Esophagus squamous epithelium (tissue), 5 donors: ENCODE measurements at regions not wholly inside any gene's neighbourhood (a gene's known extent, or its start where the extent isn't known, plus 50 kb on each side); places are given as distances from the start of the nearest gene placed in this dataset.

ENCODE experiments used
- DNase-seq: peaks from one replicate; lab custom pipeline; 2025; lab: John Stamatoyannopoulos, UW
- H3K27ac ChIP-seq, 4 donors: fragments of 200-600 bp; sonication (generic); one replicate each; pipeline ENCODE4 v1.5.1; 2016 to 2019; ENCODE audit warnings: mild to moderate bottlenecking in 1 of 4
- H3K27me3 ChIP-seq, 4 donors: fragments of 200-600 bp; sonication (generic); 1 replicate in 3 of 4; 2 replicates in 1 of 4; pipeline versions ENCODE4 v1.5.1 to v1.6.0; 2017 to 2021; ENCODE audit warnings: antibody characterized with exemption in 1 of 4
- H3K36me3 ChIP-seq, 3 donors: fragments of 200-600 bp; sonication (generic); one replicate each; pipeline ENCODE4 v1.5.1; 2016 to 2019
- H3K4me1 ChIP-seq, 3 donors: fragments of 200-600 bp; sonication (generic); one replicate each; pipeline ENCODE4 v1.5.1; 2017 to 2019
- H3K4me3 ChIP-seq, 4 donors: fragments of 200-600 bp; sonication (generic); 1 replicate in 3 of 4; 2 replicates in 1 of 4; pipeline ENCODE4 v1.5.1; 2016 to 2019; ENCODE audit warnings: mild to moderate bottlenecking in 2 of 4, moderate library complexity in 1 of 4
- H3K9me3 ChIP-seq, 3 donors: fragments of 200-600 bp; sonication (generic); one replicate each; pipeline ENCODE4 v1.5.1; 2016 to 2019
- POLR2A ChIP-seq, 4 donors: fragments of 450-650 bp; IDR thresholded peaks; one replicate each; pipeline ENCODE4 v1.6.1; 2017; ENCODE audit warnings: antibody characterized with exemption in 4 of 4, mild to moderate bottlenecking in 4 of 4, moderate library complexity in 3 of 4
- WGBS, 2 donors: methylation state at CpG; one replicate each; pipeline ENCODE4 v1.1.5; 2018; 5-methylcytosine and 5-hydroxymethylcytosine counted together
- intact Hi-C: fragments of 100-400 bp; cut with DNase I; formaldehyde crosslinking; loops from one replicate; pipeline ENCODE4 v1.15.0; 2022
- TF ChIP-seq, protein P1 (sequence below), 6 experiments: fragments of 450-650 bp in 4 of 6; fragments of 200-600 bp in 2 of 6; sonication (generic) in 2 of 6; IDR thresholded peaks; one replicate each; pipeline ENCODE4 v1.5.1; 2016 to 2019; ENCODE audit warnings: antibody characterized with exemption in 6 of 6, mild to moderate bottlenecking in 4 of 6, moderate library complexity in 4 of 6
- donor health status: DM: yes; HTN: yes; CAD: no.

GRCh38 chr17:79335456-79335855 lies 260.8 kb downstream of the ENGASE start:
- DNase-seq: no peak
- 69 to 73% methylated on average over 12 of the region's 12 CpGs for WGBS, 2 donors
- TF ChIP-seq POLR2A (IDR thresholded peaks at IDR 0.05): no peak
- TF ChIP-seq, protein P1, sequence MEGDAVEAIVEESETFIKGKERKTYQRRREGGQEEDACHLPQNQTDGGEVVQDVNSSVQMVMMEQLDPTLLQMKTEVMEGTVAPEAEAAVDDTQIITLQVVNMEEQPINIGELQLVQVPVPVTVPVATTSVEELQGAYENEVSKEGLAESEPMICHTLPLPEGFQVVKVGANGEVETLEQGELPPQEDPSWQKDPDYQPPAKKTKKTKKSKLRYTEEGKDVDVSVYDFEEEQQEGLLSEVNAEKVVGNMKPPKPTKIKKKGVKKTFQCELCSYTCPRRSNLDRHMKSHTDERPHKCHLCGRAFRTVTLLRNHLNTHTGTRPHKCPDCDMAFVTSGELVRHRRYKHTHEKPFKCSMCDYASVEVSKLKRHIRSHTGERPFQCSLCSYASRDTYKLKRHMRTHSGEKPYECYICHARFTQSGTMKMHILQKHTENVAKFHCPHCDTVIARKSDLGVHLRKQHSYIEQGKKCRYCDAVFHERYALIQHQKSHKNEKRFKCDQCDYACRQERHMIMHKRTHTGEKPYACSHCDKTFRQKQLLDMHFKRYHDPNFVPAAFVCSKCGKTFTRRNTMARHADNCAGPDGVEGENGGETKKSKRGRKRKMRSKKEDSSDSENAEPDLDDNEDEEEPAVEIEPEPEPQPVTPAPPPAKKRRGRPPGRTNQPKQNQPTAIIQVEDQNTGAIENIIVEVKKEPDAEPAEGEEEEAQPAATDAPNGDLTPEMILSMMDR (IDR thresholded peaks at IDR 0.05): no peak
- Histone ChIP-seq H3K4me1 (peaks cover 0 to 21% (median 7%) of the 10 kb centered on the region in 3 donors), H3K9me3 (no peaks in the 10 kb centered on the region), H3K36me3 (no peaks in the 10 kb centered on the region), H3K4me3 (no peak overlapping the region), H3K27me3 (peaks cover 0 to 65% (median 0%) of the 10 kb centered on the region in 4 donors), H3K27ac (no peak overlapping the region)
- intact Hi-C loops: no loop called here

DNA sequence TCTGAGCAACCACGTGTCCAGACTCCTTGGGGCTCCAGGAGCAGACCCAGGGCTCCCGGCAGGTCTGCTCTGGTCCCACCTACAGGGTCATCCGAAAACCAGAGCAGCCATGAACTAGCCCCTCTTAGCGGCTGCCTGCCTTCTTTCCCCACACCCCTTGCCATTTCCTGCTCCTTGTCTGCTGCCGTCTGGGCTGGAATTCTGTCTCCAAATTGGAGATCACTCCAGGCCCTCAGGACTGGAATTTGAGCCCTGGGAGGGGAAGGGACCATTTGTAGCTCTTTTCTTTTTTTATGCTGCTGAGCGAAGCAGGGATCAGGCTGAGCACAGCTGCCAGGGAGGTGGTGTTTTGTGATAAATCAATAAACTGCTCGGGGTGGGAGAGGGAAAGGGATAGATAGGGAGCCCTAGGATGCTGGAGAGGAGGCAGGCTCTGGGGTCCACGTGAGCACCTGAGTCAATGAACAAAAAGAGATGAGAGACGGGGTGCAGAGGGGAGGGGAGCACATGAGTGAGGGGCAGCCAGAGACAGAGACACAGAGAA lies 257.5 kb downstream of the ENGASE start:
- Histone ChIP-seq H3K4me1 (no peaks in the 10 kb centered on the region), H3K27ac (no peak overlapping the region), H3K9me3 (no peaks in the 10 kb centered on the region), H3K27me3 (peaks cover 0 to 86% (median 0%) of the 10 kb centered on the region in 4 donors), H3K36me3 (no peaks in the 10 kb centered on the region), H3K4me3 (no peak overlapping the region)
- 39 to 49% methylated on average over 4 to 7 of the region's 9 CpGs for WGBS, 2 donors
- no peak for DNase-seq
- intact Hi-C loops: no loop called here
- no peak for TF ChIP-seq POLR2A (IDR thresholded peaks at IDR 0.05)
- TF ChIP-seq, protein P1 (IDR thresholded peaks at IDR 0.05): no peak

- DNase-seq: no peak
- no peaks in the 10 kb centered on the region for H3K9me3 ChIP-seq
- H3K4me1 ChIP-seq: no peaks in the 10 kb centered on the region
- no peaks in the 10 kb centered on the region for H3K36me3 ChIP-seq
- WGBS, 2 donors: 40 to 68% methylated on average over 7 to 10 of the region's 11 CpGs
- peaks cover 0 to 92% (median 0%) of the 10 kb centered on the region in 4 donors for H3K27me3 ChIP-seq
- no peak overlapping the region for H3K27ac ChIP-seq
- H3K4me3 ChIP-seq: no peak overlapping the region
- intact Hi-C loops: no loop called here
- TF ChIP-seq POLR2A (IDR thresholded peaks at IDR 0.05): no peak
- TF ChIP-seq, protein P1 (IDR thresholded peaks at IDR 0.05): no peak
These were observed 256.9 kb downstream of the ENGASE start for GRCh38 chr17:79331492-79331891.

DNA sequence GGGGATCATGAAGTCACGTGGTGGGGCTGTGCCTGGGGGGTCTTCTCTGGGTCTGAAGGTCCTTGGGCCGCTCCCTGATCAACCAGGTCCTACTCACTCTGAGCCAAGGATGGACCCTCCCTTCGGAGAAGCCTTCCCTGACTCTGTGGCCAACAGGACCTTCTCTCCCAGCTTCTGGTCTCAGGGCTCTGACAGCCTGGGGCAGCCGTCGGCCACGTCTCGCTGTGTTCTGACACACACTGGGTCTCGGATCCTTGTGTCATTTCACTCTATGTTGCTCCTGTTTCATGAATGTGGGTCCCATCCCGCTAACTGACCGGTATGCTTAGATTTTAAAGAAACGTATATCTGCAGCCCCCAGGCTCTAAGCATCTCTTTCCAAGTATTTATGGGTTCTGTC lies 256.1 kb downstream of the ENGASE start:
- no peaks in the 10 kb centered on the region for H3K4me1 ChIP-seq
- intact Hi-C loops: no loop called here
- H3K9me3 ChIP-seq: no peaks in the 10 kb centered on the region
- H3K27me3 ChIP-seq: peaks cover 0 to 98% (median 0%) of the 10 kb centered on the region in 4 donors
- H3K36me3 ChIP-seq: no peaks in the 10 kb centered on the region
- TF ChIP-seq POLR2A (IDR thresholded peaks at IDR 0.05): no peak
- TF ChIP-seq, protein P1 (IDR thresholded peaks at IDR 0.05): no peak
- no peak overlapping the region for H3K4me3 ChIP-seq
- 76 to 86% methylated on average over 7 of the region's 11 CpGs for WGBS, 2 donors
- H3K27ac ChIP-seq: no peak overlapping the region
- DNase-seq: no peak

DNA sequence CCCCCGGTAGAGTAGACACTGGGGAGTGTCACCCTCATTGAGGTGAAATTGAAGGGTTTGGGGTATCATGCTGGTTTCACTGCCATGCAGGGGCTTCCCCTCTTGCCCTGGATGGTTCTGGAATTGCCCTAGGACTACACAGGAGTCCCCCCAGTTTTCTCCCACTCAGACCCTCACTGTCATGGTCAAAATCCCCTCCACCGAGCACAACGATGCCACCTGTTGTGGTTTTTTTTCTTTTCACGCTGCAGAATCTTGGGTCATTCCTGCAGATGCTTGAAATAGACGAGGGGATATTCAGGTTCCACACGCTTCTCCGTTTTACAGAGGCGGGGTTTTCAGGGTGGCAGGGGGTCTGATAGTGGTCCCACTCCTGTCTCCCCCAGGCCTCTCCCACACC lies 255.6 kb downstream of the ENGASE start:
- 53 to 75% methylated on average over 3 to 8 of the region's 8 CpGs for WGBS, 2 donors
- no peak overlapping the region for H3K4me3 ChIP-seq
- H3K4me1 ChIP-seq: no peaks in the 10 kb centered on the region
- TF ChIP-seq POLR2A (IDR thresholded peaks at IDR 0.05): no peak
- TF ChIP-seq, protein P1 (IDR thresholded peaks at IDR 0.05): no peak
- H3K36me3 ChIP-seq: no peaks in the 10 kb centered on the region
- peaks cover 0 to 98% (median 0%) of the 10 kb centered on the region in 4 donors for H3K27me3 ChIP-seq
- no peaks in the 10 kb centered on the region for H3K9me3 ChIP-seq
- no peak for DNase-seq
- intact Hi-C loops: no loop called here
- no peak overlapping the region for H3K27ac ChIP-seq
